Fibroblast of lung (primary cell): ENCODE measurements at regions not wholly inside any gene's neighbourhood (a gene's known extent, or its start where the extent isn't known, plus 50 kb on each side); places are given as distances from the start of the nearest gene placed in this dataset.

Experiments used
- CTCF ChIP-seq, 2 donors: IDR thresholded peaks in 1 of 2; conservative IDR thresholded peaks in 1 of 2; 1 replicate in 1 of 2; 2 replicates in 1 of 2; pipeline ENCODE4 v1.5.1; 2011 to 2012; ENCODE audit warnings: low read length in 2 of 2, control low read depth in 1 of 2, inconsistent platforms in 1 of 2, low read depth in 1 of 2, mild to moderate bottlenecking in 1 of 2
- EZH2 ChIP-seq: IDR thresholded peaks from 2 replicates; pipeline ENCODE4 v1.5.1; 2012; ENCODE audit warnings: low read length, control low read depth, mild to moderate bottlenecking; ENCODE audit errors: missing control alignments

DNA sequence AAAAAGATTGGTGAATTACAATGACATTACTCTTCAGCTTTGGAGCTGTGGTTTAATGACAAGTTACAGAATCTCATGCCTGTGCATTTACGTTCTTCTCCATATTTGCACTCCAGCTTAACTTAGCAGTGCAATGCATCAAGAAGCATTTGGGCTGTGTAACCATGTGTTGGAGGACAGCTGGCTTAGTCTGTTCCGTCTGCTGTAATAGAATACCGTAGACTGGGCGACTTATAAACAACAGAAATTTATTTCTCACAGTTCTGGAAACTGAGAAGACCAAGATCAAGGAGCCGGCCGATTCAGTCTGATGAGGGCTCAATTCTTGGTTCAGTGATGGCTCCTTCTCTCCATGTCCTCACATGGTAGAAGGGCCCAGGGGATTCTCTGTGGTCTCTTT, 943.5 kb downstream of the BCL11B start:
- TF ChIP-seq CTCF (conservative IDR thresholded peaks at IDR 0.05 in 1 of 2, IDR thresholded peaks at IDR 0.05 in 1 of 2; ENCODE audit: low read depth in 1 of 2, low read length in 2 of 2) = no peak
- no peak for TF ChIP-seq EZH2
